Fibroblast of skin of left quadriceps (primary cell): ENCODE measurements at regions not wholly inside any gene's neighbourhood (a gene's known extent, or its start where the extent isn't known, plus 50 kb on each side); places are given as distances from the start of the nearest gene placed in this dataset.

Experiments used
- DNase-seq, 2 experiments: peaks; one replicate each; pipeline ENCODE4 v3.0.0-alpha.2; 2013; ENCODE audit warnings: low read depth in 2 of 2

GRCh38 chr2:70397186-70397585 is 95.3 kb upstream of the FAM136A start:
- no peak for DNase-seq

DNA sequence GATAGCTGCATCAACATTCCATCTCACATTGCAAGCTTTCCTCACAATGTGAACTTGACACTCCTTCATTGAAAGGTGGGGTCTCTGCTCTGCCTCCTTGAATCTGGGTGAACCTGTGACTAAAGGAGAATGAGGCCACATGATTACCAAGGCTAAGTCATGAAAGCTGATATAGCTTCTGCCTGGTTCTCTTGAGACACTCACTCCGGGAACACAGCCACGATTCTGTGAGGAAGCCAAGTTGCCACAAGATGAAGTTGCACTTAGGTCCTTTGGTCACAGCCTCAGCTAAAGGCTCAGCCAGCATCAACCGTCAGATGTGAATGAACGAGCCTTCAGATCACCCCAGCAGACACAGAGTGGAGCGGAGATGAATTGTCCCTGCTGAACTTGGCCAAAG is 94.7 kb upstream of the FAM136A start:
- no peak for DNase-seq

DNA sequence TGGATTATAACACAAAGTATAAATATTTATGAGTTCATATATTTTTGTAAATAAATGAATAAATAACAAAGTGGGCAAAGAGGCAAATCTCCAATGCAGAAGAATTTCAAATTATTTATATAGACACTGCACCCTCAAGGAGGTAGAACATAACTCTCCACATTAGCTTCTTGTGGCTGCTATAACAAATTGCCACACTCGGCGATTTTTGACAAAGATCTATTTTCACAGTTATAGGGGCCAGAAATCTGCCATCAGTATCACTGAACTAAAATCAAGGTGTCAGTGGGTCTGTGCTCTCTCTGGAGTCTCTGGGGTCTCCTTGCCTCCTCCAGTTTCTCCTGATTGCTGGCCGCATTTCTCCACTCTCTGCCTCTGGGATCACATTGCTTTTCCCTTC is 92.0 kb upstream of the FAM136A start:
- DNase-seq, result no peak

GRCh38 chr2:70391988-70392387 is 90.1 kb upstream of the FAM136A start:
- no peak for DNase-seq

- no peak for DNase-seq
Observed at GRCh38 chr2:70391259-70391658, 89.4 kb upstream of the FAM136A start.

- DNase-seq, result no peak
Observed at GRCh38 chr2:70388813-70389212, 86.9 kb upstream of the FAM136A start.

- no peak for DNase-seq
Observed at GRCh38 chr2:70388128-70388527, 86.3 kb upstream of the FAM136A start.

DNA sequence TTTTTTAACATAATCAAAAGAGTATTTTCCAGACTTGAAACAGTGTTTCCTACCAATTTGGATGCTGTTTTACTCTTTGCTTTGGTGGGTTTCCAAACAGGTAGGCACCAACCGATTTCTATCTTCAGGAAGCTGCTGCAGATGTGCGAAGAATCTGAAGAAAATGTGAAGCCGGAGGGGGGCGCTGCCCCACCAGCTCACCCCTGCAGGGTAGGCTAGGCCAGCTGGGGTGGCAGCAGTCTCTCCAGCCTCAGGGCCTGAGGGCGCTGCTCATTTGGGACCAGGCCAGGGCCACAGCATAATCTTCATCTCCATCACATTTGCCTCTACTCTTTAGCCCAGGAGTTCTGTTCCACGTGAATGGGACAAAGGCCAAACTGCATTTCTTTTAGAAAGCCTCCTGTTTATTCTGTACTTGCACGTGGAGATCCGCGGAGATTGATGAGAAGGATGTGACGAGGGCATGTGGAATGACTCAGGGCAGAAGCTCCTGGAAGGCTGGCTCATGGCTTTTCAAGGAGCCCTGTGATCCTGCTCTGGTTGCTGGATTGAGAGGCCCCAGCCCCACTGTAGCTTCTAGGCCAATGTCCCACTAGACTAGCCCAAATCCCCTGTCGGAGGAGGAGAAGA is 84.2 kb upstream of the FAM136A start:
- DNase-seq, result no peak

GRCh38 chr2:70385204-70385603 is 83.3 kb upstream of the FAM136A start:
- no peak for DNase-seq

- DNase-seq, result no peak
Observed at GRCh38 chr2:70381821-70382220, 80.0 kb upstream of the FAM136A start.

GRCh38 chr2:70381235-70381634 is 79.4 kb upstream of the FAM136A start:
- DNase-seq, result no peak

GRCh38 chr2:70380621-70381020 is 78.8 kb upstream of the FAM136A start:
- DNase-seq, result no peak

GRCh38 chr2:70374616-70375015 is 72.7 kb upstream of the FAM136A start:
- DNase-seq, result no peak

- peak; percentile 70 to 73 for DNase-seq
Observed at GRCh38 chr2:70371753-70372152, 69.9 kb upstream of the FAM136A start.

DNA sequence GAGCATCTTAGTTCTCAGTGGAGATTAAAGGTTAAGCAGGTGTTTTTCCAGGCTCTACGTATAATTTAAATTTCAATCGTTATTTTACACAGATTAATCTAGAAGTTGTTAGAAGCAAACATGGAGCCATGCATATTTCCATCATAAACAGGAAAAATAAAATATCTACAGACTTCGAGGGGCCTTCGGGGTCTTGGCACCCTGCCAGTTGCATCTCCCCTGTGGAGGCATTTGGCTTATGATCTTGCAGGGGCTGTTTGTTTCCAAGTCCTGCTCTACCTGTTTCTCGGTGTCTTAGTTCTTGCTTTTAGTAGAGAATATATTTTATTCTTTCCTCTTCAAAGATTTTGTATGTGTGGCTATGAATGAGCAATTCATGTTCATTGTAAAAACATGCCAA is 67.2 kb upstream of the FAM136A start:
- DNase-seq, result no peak

GRCh38 chr2:70368545-70368944 is 66.7 kb upstream of the FAM136A start:
- no peak for DNase-seq

DNA sequence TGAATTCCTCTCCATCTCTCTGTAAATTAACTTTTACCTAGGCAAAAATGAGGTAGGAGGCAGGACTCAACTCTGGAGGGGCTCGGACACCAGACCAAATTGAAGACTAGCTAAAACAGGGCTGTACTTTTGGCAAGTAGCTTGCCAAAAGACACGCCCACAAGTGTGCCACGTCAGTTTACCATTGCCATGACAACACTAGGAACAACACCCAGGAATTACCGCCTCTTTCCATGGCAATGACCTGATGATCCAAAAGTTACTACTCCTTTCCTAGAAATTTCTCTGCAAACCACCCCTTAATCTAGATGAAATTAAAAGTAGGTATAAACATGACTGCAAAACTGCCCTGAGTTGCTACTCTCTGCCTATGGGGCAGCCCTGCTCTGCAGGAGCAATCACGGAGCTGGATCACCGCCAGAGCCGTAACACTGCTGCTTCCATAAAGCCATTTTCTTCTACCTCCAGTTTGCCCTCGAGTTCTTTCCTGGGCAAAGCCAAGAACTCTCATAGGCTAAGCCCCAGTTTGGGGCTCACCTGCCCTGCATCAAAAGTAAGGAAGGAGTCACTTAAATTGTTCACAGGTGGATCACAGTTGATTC is 66.0 kb upstream of the FAM136A start:
- DNase-seq, result no peak

GRCh38 chr2:70362661-70363060 is 60.8 kb upstream of the FAM136A start:
- no peak for DNase-seq

DNA sequence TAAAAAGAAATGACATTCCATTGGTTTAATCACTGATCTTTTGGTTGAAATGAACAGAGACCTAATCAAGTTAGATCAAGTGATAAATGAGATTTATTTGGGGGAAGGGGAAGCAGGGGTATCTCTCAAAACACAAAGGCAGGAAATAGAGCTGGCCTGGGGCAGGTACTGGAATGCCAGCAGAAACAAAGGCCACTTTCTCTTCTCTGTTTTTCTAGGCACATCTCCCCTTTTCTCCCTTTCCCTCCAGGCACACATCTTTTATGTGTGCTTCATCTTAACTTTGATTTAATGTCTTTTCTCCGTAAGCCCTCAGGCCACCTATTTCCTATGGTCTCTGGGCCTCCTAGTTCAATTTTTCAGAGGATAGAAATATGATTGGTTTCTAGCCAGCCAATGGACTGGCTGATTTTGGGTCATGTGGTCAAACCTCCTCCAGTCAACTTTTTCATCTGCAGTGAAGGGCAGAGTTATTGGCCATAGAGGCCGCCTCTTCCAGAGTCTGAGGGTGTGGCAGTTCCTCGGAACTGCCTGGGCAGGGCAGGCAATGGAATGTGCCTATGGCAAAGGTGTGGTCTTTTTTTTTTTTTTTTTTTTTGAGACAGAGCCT is 58.9 kb upstream of the FAM136A start:
- DNase-seq, result no peak

DNA sequence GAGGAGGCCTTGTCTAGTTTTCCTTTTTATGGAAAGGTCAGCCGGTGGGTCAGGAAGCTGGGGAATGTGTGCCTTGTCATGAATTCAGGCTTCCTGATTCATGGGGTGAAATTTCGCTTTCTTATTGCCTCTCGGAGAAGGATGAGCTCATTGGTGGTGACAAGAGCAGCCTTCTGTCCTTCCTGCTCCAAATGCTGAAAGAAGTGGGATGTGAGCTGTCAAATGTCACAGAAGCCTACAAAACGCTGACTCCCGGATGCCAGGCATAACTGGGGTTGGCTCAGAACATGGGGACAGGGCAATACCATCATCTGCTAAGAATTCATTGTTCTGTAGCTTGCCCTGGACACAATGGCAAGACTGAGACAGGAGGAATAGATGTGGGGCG is 55.8 kb upstream of the FAM136A start:
- DNase-seq, result no peak

DNA sequence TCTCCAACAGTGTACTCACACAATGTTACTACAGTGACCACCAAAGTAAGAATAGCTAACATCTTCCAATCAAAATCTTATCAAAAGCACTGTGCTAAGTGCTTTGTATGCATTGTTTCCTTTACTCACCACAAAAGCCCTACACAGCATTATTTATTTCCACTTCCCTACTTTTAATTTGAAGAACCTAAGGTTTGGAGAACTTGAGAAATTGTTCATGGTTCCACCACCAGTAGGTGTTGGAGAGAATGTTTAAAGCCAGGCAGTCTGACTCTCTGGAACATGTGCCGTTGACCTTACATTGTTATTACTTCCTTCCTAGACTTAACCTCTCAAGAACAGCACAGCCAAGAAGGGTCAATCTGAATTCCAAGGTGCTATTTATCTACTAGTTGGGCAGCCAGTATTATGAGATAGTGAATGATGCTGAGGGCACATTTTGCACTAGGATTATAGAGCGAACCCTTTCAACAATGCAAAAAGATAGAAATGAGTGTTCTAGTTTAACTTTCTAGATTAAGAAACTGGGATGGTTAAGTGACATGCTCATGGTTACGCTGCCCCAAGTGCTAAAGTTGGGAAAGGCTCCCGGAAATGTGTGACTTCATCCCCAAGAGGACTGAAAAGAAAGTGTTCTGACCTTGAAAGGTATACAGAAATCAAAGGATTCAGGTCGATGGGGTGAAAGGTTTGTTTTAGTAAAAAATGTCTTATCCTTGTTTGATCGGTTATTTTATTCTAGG is 55.2 kb upstream of the FAM136A start:
- DNase-seq, result no peak

- no peak for DNase-seq
Observed at GRCh38 chr2:70354264-70354949, 52.5 kb upstream of the FAM136A start.
